Right lobe of liver (tissue), 6 donors: ENCODE measurements at regions not wholly inside any gene's neighbourhood (a gene's known extent, or its start where the extent isn't known, plus 50 kb on each side); places are given as distances from the start of the nearest gene placed in this dataset.

ENCODE experiments used
- ATAC-seq, 4 donors: fragments of 200-7000 bp; cut with Tn5 transposase; one replicate each; pipeline ENCODE4 v1.9.1; 2020; ENCODE audit warnings: mild to moderate bottlenecking in 4 of 4, moderate library complexity in 4 of 4
- DNase-seq, 3 donors: peaks; one replicate each; pipeline ENCODE4 v3.0.0-alpha.2; 2020
- H3K27ac ChIP-seq, 3 donors: fragments of 200-600 bp; one replicate each; pipeline ENCODE4 v1.8.0; 2022
- H3K27me3 ChIP-seq, 2 donors: fragments of 200-600 bp; one replicate each; pipeline ENCODE4 v1.8.0; 2022
- H3K36me3 ChIP-seq, 4 donors: fragments of 200-600 bp; sonication (generic) in 1 of 4; one replicate each; pipeline versions ENCODE4 v1.5.1 to v1.8.0; 2017 to 2022; ENCODE audit warnings: control low read depth in 1 of 4
- H3K4me1 ChIP-seq, 4 donors: fragments of 200-600 bp; sonication (generic) in 1 of 4; one replicate each; pipeline versions ENCODE4 v1.5.1 to v1.8.0; 2017 to 2022; ENCODE audit warnings: control low read depth in 1 of 4
- H3K4me3 ChIP-seq, 3 donors: fragments of 200-600 bp; one replicate each; pipeline ENCODE4 v1.8.0; 2022
- H3K9me3 ChIP-seq, 4 donors: fragments of 200-600 bp; sonication (generic) in 1 of 4; one replicate each; pipeline versions ENCODE4 v1.5.1 to v1.8.0; 2017 to 2022; ENCODE audit warnings: control low read depth in 1 of 4
- POLR2A ChIP-seq: fragments of 450-650 bp; IDR thresholded peaks from one replicate; pipeline ENCODE4 v1.6.1; 2017; ENCODE audit warnings: antibody characterized with exemption, mild to moderate bottlenecking
- WGBS: methylation state at CpG from one replicate; pipeline ENCODE4 v1.1.6; 2018; ENCODE audit warnings: low coverage, low lambda C conversion rate; ENCODE audit not compliant: insufficient coverage; ENCODE audit errors: missing lambda C conversion rate; 5-methylcytosine and 5-hydroxymethylcytosine counted together
- intact Hi-C, 2 donors: fragments of 100-400 bp; cut with DNase I; formaldehyde crosslinking; loops; one replicate each; pipeline versions ENCODE4 v1.11.2 to v1.14.1; 2022
- TF ChIP-seq, protein P1 (sequence below), 4 donors: fragments of 200-600 bp in 3 of 4; fragments of 450-650 bp in 1 of 4; IDR thresholded peaks; one replicate each; pipeline versions ENCODE4 v1.5.1 to v1.8.0; 2016 to 2022; ENCODE audit warnings: antibody characterized with exemption in 4 of 4, mild to moderate bottlenecking in 2 of 4
- donor health status: DM: no; HTN: yes; CAD: no.
- donor health status: DM: no; HTN: no; CAD: no.
- donor health status: DM: no; HTN: no; CAD: no.
- donor health status: DM: no; HTN: yes; CAD: no.
- donor health status: DM: no; HTN: yes; CAD: no.

DNA sequence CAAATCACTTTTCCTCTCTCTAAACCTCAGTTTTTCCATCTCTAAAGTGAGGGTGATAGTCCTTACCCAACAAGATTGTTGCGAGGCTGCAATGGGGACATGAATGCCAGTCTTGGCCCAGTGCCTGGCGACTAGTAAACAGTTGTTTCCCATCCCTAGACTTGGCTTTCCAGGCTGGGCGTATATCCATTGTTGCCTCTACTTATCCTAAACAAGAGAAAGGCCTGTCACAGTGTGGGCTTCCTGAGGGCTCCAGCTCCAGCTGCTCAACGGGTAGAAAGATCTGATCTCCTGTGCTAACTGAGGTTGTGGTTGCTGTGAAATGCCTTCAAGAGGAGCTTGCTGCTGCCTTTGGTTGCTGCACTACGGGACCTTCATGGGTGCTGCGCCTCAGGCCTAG is 142.0 kb downstream of the NSG2 start:
- no peak overlapping the region for H3K4me3 ChIP-seq
- TF ChIP-seq, protein P1, sequence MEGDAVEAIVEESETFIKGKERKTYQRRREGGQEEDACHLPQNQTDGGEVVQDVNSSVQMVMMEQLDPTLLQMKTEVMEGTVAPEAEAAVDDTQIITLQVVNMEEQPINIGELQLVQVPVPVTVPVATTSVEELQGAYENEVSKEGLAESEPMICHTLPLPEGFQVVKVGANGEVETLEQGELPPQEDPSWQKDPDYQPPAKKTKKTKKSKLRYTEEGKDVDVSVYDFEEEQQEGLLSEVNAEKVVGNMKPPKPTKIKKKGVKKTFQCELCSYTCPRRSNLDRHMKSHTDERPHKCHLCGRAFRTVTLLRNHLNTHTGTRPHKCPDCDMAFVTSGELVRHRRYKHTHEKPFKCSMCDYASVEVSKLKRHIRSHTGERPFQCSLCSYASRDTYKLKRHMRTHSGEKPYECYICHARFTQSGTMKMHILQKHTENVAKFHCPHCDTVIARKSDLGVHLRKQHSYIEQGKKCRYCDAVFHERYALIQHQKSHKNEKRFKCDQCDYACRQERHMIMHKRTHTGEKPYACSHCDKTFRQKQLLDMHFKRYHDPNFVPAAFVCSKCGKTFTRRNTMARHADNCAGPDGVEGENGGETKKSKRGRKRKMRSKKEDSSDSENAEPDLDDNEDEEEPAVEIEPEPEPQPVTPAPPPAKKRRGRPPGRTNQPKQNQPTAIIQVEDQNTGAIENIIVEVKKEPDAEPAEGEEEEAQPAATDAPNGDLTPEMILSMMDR (IDR thresholded peaks at IDR 0.05): no peak
- no peak for TF ChIP-seq POLR2A
- H3K36me3 ChIP-seq: no peaks in the 10 kb centered on the region
- no peak overlapping the region for H3K27ac ChIP-seq
- ATAC-seq: no peak
- no peaks in the 10 kb centered on the region for H3K27me3 ChIP-seq
- peak in 1 of 3 donors; percentile 55 for DNase-seq
- intact Hi-C loops: no loop called here
- H3K4me1 ChIP-seq: peaks cover 0 to 21% (median 9%) of the 10 kb centered on the region in 4 donors
- WGBS: 0% methylated on average over 1 of the region's 6 CpGs
- H3K9me3 ChIP-seq: no peaks in the 10 kb centered on the region

DNA sequence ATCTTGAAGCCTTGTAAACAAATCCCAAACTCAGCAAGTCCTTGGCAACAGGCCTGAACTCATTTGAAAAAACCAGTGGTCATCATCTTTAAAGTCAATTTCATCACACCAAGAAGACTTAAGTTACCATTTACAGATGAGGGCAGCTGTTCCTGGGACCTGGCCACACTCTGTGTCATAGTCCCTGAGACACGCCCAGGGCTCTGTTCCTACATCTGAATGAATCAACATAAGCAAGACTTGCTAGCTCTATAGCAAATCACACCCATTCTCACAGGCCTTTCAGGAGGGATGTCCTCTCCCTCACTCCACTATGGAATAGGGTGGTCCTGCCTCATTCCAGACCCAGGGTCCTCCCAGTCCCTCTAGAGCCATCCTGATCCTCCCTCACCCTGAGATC is 142.8 kb downstream of the NSG2 start:
- Histone ChIP-seq H3K4me1 (peaks cover 0 to 21% (median 9%) of the 10 kb centered on the region in 4 donors), H3K36me3 (no peaks in the 10 kb centered on the region), H3K9me3 (no peaks in the 10 kb centered on the region), H3K4me3 (no peak overlapping the region), H3K27ac (no peak overlapping the region), H3K27me3 (no peaks in the 10 kb centered on the region)
- TF ChIP-seq POLR2A: no peak
- TF ChIP-seq, protein P1 (IDR thresholded peaks at IDR 0.05): no peak
- DNase-seq: no peak
- WGBS: 100% methylated on average over 1 of the region's 1 CpG
- intact Hi-C loops: no loop called here
- no peak for ATAC-seq

DNA sequence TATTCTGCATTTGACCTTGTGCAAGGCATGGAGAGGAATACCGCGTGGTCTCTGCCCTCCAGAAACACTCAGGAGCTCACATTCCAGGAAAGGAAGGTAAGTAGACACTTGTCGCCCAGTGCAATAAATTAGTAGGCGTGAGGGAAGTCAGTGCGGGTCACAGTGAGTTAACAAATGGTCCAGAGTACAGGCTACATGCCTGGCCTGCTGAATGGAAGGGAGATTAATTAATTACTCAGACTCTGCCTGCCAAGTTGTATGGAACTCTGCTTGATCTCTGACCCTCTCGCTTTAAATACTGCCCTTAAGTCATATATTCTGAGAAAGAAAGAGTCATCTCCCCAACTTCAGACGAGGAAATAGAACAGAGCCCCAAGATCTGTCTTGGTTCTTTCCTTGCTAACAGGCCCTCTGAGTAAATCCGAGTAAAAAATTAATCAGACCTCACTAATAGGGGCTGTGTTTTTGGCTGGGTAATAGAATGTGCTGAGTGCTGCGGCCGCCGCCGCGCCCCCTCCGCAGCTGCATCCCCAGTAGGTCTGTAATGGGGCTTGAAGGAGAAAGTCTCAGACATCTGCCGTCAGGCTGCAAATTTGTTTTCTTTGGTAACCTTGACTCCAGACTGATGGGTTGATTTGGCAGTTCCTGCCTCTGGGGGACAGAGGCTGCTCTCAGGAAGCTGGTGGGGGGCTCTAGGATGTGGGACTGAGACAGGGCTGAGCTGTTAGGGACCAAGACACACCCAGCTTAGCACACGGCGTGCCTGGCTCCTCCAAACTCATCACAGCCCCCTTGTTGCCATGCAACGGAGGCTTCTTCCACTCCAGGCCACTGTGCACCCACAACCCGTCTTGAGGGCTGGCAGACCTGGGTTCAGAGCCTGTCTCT is 144.4 kb downstream of the NSG2 start:
- Histone ChIP-seq H3K27me3 (no peaks in the 10 kb centered on the region), H3K36me3 (no peaks in the 10 kb centered on the region), H3K4me1 (peaks cover 0 to 21% (median 9%) of the 10 kb centered on the region in 4 donors), H3K4me3 (no peak overlapping the region), H3K27ac (peak overlapping the region in 1 of 3 donors; percentile 41), H3K9me3 (no peaks in the 10 kb centered on the region)
- TF ChIP-seq, protein P1 (IDR thresholded peaks at IDR 0.05): no peak
- TF ChIP-seq POLR2A: no peak
- WGBS: 26% methylated on average over 17 of the region's 19 CpGs
- ATAC-seq: peak; percentile 95 to 99 (median 95)
- intact Hi-C loops: no loop called here
- peak in 2 of 3 donors; percentile 27 to 69 for DNase-seq

DNA sequence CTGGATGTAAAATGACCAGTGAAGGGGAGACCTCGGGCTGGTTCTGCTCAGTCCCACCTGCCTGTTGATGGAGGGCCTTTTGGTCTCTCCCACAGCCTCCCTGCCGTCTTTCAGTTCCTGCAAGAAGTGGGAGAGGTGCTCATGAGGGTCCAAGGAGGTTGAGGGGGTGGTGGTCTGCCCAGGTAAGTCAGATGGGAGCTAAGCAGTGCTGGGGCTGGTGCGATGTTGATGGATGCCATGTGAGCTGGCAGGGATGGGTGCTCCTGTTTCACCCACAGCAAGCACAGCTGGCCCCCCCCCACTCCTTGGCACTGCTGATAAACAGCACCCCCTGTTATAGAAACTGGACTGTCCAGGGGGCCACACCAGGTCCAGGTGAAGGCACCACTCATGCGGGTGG is 145.6 kb downstream of the NSG2 start:
- ATAC-seq: no peak
- Histone ChIP-seq H3K4me1 (peaks cover 0 to 21% (median 9%) of the 10 kb centered on the region in 4 donors), H3K36me3 (no peaks in the 10 kb centered on the region), H3K4me3 (no peak overlapping the region), H3K27me3 (no peaks in the 10 kb centered on the region), H3K9me3 (no peaks in the 10 kb centered on the region), H3K27ac (no peak overlapping the region)
- TF ChIP-seq, protein P1 (IDR thresholded peaks at IDR 0.05): no peak
- no peak for TF ChIP-seq POLR2A
- WGBS: 38% methylated on average over 1 of the region's 4 CpGs
- intact Hi-C loops: no loop called here
- no peak for DNase-seq
